ENCODE measurements at regions not wholly inside any gene's neighbourhood (a gene's known extent, or its start where the extent isn't known, plus 50 kb on each side); places are given as distances from the start of the nearest gene placed in this dataset.

DNA sequence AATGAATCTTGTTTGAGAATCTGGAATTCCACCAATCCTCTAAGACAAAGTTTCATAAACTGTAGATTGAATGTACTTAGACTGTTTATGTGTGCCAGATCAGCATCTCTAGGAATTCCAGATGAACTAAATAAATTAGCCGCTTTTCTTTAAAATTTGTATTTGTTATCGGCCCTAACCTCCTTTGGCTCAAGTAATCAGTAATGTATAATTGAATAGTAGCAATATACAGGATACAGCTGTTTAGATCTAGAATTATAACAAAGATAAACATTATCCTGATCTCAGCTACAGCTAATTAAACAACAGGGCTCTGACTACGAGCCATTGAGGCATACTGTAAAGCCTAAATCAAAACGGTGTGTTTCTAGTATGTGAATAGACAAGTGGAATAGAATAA lies 120.3 kb downstream of the CYB561 start:
- DNase-seq (ENCODE audit: low read depth in 3 of 3, low spot score in 2 of 3): no peak

DNA sequence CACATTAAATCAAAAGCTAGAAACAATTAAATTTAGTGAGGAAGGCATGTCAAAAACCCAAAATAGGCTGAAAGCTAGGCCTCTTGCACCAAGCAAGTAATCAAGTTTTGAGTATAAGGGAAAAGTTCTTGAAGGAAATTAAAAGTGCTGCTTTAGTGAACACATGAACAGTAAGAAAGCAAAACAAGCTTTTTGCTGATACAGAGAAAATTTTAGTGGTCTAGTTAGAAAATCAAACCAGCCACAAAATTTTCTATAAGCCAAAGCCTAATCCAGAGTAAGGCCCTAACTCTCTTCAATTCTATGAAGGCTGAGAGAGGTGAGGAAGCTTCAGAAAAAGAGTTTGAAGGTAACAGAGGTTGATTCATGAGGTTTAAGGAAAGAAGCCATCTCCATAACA lies 116.2 kb downstream of the CYB561 start:
- DNase-seq (ENCODE audit: low read depth in 3 of 3, low spot score in 2 of 3): no peak

DNA sequence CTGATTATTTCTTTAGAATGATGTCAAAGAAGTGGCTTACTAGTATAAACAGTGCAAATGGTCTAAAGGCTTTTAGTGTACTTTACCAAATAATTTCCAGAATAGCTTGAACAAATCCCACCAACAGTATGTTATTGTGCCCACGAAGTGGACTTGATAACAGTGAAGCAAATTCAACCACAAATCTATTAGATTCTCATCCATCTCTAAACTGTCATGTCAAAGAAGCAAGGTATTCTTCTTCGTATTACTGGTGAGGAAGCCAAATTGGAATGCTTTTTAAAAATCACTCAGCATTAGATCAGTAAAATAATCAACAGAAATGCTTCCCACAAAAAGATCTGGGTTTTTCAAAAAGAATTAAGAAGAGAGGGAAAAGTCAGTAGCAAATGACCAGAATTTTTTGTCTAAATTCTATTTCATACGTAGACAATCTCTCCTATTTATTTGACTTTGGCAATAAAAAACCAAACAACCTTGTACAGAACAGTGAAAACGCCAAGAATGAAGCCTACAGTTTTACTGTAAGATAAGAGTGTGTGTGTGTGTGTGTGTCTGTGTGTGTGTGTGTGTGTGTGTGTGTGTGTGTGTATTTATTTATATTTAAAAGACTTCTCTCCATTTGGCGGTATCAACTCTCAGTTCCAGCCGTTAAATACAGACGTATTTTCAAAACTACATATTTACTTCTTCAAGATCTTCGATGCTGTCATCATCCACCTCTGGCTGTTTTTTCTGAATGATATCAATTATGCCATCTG lies 114.6 kb downstream of the CYB561 start:
- DNase-seq (ENCODE audit: low read depth in 3 of 3, low spot score in 2 of 3): no peak

DNA sequence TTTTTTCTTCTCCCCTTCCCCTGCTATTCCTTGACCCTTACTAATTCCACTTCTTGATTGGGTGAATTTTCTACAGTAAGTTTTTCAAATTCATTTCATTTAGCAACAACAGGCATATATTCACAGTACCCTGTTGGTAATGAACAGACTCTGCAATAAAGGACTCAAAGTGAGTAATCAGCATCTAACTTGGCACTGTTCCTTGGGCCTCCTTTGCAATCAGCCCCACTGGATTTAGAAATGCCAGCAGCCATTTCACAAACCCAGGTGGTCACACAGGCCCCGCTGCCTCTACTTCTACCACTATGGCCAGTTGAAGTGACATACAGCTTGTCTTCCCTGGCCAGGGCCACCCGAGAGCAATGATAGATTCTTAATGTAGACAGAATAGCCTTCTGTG lies 113.8 kb downstream of the CYB561 start:
- no peak for DNase-seq (ENCODE audit: low read depth in 3 of 3, low spot score in 2 of 3)

DNA sequence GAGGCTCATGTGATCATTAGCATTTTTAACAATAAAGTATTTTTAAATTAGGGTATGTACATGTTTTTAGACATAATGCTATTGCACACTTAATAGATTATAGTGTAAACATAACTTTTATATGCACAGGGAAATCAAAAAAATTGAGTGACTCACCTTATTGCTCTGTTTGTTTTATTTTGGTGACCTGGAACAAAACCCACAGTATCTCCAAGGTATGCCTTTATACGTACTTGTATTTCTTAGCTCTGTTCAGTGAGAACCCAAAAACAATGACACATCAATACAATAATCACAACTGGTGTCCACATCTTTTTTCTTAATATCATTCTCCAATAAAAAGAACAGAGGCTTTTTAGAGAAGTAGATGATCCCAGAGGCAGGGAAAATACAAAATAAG lies 112.2 kb downstream of the CYB561 start:
- DNase-seq (ENCODE audit: low read depth in 3 of 3, low spot score in 2 of 3): no peak

DNA sequence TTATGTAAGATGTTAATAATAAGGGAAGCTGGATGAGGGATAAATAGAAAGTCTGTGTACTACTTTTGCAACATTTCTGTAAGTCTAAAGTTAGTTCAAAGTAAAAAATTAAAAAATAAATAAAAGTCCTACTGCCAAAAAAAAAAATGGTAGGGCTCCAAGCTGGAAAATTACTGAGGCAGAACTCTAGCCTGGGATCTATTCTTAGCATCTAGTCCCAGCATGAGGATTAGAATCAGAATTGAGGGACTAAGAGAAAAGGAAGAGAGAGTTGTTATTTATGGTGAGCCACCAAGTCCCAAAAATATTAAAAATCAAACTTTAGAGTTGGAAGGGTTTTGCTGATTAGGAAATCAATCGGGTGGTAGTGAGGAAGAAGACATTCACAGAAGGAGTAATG lies 110.3 kb downstream of the CYB561 start:
- DNase-seq (ENCODE audit: low read depth in 3 of 3, low spot score in 2 of 3): no peak

DNA sequence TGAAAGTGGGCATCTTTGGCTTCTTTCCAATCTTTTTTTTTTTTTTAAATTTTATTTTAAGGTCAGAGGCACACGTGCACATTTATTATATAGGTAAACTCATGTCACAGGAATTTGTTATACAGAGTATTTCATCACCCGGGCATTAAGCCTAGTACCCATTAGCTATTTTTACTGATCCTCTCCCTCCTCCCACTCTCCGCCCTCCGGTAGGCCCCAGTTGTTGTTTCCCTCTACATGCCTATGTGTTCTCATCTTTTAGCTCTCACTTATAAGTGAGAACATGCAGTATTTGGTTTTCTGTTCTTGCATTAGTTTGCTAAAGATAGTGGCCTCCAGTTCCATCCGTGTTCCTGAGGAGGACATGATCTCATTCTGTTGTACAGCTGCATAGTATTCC lies 108.5 kb downstream of the CYB561 start:
- DNase-seq (ENCODE audit: low read depth in 3 of 3, low spot score in 2 of 3): no peak

DNA sequence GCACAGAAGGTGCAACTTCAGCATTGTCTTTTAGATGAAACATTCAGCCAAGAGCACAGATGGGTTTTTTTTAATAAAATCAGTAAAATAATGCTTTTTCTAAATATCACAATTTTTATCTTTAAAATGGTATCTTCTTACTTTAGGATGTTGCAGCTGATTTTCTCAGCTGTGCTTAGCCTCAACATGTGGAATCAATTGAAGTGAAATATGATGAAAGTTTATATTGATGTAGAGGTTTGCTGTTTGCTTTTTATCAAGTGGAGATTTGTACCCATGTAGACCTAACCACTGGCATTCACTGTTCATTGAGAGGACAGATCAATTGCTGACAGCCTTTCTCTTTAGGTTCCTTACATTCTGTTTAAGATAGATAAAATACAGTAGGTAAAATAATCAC lies 107.8 kb downstream of the CYB561 start:
- no peak for DNase-seq (ENCODE audit: low read depth in 3 of 3, low spot score in 2 of 3)

DNA sequence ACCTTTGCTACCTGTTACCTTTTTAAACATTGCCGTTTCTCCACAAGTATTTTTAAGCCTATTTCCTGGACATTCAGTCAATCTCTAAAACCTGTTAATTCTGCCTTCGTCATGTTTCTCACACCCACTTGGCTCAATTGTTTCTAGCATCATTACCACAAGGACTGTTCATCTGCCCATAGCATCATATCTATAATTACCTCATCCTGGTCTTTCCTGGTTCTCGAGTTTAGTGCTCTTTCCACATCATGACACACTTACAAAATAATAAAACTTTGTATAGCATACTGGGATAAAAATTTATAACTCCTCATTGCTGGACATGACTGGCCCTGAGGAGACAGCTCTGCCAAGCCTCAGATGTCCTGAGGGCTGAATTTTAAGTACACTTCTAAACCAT lies 104.8 kb downstream of the CYB561 start:
- DNase-seq (ENCODE audit: low read depth in 3 of 3, low spot score in 2 of 3): no peak

DNA sequence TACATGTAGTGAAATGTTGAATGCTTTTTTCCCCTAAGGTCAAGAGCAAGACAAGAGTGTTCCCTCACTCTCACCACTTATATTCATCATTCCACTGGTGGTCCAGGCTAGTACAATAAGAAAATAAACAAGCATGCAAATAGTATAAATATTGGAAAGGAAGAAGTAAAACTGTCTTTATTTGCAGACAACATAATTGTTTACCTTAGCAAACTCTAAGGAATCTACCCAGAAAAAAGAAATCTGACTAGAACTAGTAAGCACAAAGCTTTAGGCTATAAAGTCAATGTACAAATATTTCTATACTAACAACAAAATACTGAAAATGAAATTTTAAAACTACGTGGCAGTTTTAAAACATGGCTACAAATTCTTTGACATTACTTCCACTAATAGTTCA lies 101.7 kb downstream of the CYB561 start:
- DNase-seq (ENCODE audit: low read depth in 3 of 3, low spot score in 2 of 3): no peak

DNA sequence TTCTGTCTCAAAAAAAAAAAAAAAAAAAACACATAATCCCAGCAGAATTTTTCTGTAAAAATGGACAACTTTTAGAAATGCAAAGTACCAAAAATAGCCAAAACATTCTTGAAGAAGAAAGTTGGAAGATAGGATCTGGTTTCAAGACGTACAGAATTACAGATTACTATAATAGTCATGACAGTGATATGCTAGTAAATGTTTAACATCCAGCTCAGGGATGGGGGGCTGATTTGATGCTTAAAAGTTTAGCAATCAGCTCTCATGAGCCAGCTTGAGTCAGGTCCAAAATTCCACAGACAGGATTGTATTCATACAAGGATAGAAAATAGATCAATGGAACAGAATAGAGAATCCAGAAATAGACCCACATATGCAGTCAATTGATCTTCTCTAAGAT lies 100.5 kb downstream of the CYB561 start:
- no peak for DNase-seq (ENCODE audit: low read depth in 3 of 3, low spot score in 2 of 3)

DNA sequence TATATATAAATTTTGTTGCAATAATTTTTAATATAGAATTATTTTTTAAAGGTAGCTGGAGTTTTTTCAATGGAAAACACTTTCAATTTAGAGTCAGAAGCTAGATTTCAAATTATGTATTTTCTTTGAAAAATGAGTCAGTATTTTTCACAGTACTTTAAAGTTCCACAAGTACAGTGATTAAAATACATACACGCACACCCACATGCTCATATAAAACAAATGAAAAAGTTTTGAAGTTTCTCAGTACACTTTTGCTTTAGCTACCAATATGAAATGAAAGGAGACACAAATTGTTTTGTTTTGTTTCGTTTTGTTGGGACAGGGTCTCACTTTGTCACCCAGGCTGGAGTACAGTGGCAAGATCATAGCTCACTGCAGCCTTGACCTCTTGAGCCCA lies 98.6 kb downstream of the CYB561 start:
- no peak for DNase-seq (ENCODE audit: low read depth in 3 of 3, low spot score in 2 of 3)

DNA sequence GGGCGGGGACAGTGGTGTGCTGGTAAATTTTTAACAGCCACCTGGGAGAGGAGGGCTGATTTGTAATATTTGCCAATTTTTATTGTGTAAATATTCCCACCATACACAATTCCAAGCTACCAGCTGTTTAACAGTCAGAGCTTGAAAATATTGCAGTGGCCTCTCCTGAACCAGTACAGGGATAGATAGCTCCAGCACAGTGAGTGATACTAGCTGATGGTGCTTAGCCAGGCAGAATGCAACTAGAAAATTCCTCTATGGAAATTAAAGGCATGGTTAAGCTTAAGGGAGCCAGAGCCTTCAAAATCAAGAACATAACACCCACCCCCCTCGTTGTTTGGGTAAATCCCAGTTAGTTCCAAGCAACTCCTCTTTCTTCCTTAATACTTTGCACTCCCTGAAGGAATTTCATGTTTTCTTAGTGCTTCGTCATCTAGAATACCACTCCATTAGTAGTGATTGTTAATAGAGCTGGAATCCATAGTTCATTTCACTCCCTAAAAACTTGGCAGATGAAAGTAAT lies 96.6 kb downstream of the CYB561 start:
- DNase-seq (ENCODE audit: low read depth in 3 of 3, low spot score in 2 of 3): no peak

DNA sequence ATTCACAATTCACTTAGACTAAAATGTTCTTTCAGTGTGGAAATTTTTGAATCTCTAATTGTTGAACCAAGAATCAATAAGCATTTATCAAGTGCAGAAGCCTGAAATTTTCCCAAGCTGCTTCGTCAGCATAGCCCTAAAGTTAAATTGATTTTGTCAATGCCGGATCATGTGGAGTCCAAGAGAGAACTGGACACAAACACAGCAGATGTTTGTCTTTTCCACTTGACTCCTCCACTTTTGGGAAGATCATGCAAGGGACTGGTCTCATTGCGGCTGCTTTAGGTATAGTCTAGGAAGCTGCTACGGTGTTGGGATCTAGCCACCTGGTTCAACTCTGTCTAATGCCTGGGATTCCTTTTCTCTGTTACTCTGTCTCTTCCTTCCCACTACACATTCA lies 95.7 kb downstream of the CYB561 start:
- no peak for DNase-seq (ENCODE audit: low read depth in 3 of 3, low spot score in 2 of 3)

DNA sequence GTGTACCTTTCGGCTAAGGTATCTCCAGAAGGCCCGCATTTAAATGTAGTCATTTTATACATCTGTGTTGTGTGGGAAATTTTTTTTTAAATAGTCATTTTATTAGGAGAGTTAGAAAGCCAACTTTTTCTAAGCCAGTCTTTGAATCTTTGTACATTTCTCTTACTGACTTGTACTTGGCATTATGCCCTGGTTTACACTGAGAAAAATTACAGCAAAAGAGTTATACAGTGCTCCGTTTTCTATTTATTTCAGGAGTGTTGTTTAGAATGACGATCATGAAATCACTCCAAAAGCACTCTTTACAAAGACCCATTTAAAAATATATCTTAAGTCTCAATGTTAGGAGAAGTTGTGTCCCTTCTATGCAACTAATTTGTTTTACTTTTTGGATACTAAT lies 91.8 kb downstream of the CYB561 start:
- DNase-seq (ENCODE audit: low read depth in 3 of 3, low spot score in 2 of 3): no peak

DNA sequence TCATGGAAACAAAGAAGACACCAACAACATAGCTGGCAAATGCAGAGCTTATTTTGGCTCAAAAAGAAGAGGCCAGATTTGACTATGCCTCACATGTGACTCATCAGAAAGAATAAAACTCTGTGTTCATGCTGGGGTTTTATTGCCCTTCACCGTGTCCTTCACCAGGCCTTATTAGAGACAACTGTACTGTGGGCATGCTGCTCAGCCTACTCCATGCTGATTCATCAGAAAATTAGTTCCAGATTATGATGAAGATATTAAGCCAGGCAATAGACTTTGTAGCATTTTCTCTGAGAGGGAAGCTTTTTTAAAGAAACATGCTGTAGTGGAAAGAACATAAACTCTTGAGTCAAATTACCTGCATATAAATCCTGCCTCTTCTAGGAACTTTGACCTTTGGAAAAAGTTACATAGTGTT lies 89.8 kb downstream of the CYB561 start:
- DNase-seq (ENCODE audit: low read depth in 3 of 3, low spot score in 2 of 3): no peak

DNA sequence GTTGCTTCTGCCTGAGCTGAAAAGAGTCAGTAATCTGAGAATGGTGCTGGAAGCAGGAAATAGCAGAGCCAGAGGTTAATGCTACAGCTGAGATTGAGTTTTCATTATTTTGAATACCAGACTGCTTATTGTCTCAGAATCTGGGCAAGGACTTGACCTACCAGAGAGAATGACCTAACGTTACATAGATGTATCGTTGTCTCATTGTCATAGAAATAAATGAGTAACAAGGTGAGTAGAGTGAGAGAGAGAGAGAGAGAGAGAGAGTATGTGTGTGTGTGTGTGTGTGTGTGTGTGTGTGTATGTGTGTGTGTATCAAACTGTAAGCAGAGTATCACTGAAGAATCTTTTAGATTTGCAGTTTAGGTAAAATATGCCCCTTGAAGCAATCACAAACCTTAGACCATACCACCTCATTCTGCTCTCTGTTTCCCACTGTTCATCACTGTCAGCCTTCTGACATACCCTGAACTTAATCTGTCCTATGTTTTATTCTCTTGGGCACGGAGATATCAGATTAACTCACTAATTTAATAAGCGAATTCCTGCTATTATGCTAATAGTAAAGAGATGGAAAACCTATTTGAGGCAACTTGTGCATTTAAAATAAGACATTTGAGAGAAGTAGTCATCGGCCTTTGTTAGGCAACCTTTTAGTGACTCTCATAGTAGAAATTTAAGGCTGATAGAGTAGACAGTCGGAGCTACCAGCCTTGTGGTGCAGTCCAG lies 87.8 kb downstream of the CYB561 start:
- DNase-seq (ENCODE audit: low read depth in 3 of 3, low spot score in 2 of 3): no peak

DNA sequence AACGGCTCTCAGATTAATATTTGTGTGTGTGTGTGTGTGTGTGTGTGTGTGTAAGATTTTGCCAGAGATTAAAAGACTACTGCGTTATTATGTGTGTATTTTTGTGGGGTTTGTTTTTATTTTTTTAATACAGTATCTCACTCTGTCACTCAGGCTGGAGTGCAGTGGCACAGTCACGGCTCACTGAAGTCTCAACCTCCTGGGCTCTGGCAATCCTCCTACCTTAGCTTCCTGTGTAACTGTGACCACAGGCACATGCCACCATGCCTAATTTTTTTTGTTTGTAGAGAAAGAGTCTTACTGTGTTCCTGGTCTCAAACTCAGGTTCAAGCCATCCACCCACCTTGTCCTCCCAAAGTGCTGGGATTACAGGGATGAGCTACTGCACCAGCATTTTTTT lies 87.2 kb downstream of the CYB561 start:
- no peak for DNase-seq (ENCODE audit: low read depth in 3 of 3, low spot score in 2 of 3)

DNA sequence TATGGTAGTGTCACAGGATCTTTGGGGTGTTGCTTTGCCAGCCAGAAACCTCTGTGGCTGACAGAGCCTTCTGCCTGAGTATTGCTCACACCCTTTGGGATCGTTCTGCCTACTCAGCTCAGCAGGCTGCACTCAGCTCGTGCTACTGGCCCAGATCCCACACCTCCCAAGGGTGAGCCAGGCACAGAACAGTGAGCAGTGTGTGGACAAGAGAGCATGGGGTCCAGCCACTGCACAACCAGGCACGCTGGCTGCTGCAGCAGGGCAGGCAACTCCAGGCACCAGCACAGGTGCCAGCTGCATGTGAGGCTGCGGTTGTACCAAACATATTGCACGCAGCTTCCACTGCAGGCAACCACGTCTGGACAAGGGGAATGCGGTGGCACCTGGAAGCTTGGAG lies 84.9 kb downstream of the CYB561 start:
- DNase-seq (ENCODE audit: low read depth in 3 of 3, low spot score in 2 of 3): no peak

DNA sequence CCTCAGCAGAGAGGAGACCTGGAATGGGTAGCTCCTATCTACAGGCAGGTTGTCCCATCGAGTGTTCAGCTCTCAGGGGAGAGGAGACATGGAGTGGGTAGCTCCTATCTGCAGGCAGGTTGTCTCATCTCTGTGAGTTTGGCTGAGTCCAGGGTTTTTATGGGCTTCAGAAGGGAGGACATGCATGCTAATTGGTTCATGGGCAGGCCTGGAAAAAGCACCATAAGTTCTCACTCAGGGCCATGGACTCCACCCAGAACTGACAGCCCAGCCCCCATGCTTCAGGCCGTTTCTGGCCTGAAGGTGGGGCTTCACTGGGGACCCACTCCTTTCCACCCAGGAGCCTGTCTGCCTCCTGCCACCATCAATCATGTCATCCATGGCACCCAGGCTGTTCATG lies 84.0 kb downstream of the CYB561 start:
- DNase-seq (ENCODE audit: low read depth in 3 of 3, low spot score in 2 of 3): no peak

DNA sequence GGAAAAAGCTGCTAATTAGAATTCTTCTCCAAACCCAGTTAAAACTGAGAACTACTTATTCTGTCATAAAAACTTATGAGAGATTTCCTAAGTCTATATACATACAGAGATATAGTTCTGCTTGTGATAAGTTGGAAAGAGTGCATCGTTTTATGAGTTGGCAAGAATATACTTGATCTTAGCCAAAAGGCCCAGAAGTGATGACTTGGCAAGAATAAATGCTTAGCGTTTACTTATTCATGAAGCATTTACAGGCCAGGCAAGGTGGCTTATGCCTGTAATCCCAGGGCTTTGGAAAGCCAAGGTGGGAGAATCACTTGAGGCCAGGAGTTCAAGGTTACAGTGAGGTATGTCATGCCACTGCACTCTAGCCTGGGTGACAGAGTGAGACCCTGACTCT lies 81.7 kb downstream of the CYB561 start:
- no peak for DNase-seq (ENCODE audit: low read depth in 3 of 3, low spot score in 2 of 3)

DNA sequence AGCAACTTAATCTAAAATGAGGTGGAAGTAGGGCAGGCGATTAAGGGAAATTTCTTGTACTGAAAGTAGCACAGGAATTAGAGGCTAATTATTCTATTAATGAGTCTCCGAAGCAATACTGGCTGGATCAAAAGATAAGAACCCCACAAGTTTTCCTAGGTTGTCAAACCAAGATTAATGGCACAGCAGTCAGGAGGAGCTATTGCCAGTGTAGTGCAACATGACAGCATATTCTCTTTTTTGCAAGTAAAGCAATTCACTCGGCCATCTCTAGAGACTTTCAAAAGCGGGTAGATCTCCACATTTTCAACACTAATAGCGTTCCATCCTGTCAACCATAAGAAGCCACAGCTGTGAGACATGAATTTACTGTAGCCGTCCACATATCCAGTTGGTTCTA lies 81.2 kb downstream of the CYB561 start:
- DNase-seq (ENCODE audit: low read depth in 3 of 3, low spot score in 2 of 3): no peak

Data from right renal cortex interstitium (tissue), 3 donors.